Vagina (tissue), 2 donors: ENCODE measurements at regions not wholly inside any gene's neighbourhood (a gene's known extent, or its start where the extent isn't known, plus 50 kb on each side); places are given as distances from the start of the nearest gene placed in this dataset.

Experiments
- POLR2A ChIP-seq, 2 donors: fragments of 450-650 bp; IDR thresholded peaks; one replicate each; pipeline ENCODE4 v1.6.1; 2017; ENCODE audit warnings: antibody characterized with exemption in 2 of 2, mild to moderate bottlenecking in 2 of 2, moderate library complexity in 2 of 2
- POLR2AphosphoS5 ChIP-seq, 2 donors: sonication (generic); formaldehyde crosslinking; IDR thresholded peaks; one replicate each; pipeline ENCODE4 v1.9.0; 2017; ENCODE audit warnings: antibody characterized with exemption in 2 of 2, mild to moderate bottlenecking in 2 of 2, low read depth in 1 of 2; ENCODE audit not compliant: insufficient read depth in 1 of 2
- TF ChIP-seq, protein P1 (sequence below), 3 experiments: fragments of 450-650 bp in 2 of 3; fragments of 200-600 bp in 1 of 3; sonication (generic) in 1 of 3; IDR thresholded peaks; one replicate each; pipeline ENCODE4 v1.5.1; 2017 to 2019; ENCODE audit warnings: antibody characterized with exemption in 3 of 3, mild to moderate bottlenecking in 2 of 3, moderate library complexity in 2 of 3

DNA sequence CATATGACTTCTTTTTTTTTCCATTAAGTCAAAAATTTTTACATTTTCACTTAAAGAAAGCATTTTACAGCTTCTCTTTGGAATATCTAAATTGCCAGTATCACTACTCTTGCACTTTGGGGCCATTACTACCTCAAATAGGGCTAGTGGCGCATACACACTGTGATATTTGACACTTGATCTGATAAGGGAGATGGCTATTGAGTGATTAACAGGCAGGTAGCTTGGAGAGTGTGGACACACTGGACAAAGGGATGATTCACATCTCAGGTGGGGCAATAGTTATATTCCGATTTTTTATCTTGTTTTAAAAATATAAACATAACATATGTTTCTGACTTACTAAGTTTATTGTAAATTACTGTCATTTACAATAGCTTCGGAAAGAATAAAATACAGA is 2219.9 kb downstream of the LRRC4C start:
- TF ChIP-seq, protein P1, sequence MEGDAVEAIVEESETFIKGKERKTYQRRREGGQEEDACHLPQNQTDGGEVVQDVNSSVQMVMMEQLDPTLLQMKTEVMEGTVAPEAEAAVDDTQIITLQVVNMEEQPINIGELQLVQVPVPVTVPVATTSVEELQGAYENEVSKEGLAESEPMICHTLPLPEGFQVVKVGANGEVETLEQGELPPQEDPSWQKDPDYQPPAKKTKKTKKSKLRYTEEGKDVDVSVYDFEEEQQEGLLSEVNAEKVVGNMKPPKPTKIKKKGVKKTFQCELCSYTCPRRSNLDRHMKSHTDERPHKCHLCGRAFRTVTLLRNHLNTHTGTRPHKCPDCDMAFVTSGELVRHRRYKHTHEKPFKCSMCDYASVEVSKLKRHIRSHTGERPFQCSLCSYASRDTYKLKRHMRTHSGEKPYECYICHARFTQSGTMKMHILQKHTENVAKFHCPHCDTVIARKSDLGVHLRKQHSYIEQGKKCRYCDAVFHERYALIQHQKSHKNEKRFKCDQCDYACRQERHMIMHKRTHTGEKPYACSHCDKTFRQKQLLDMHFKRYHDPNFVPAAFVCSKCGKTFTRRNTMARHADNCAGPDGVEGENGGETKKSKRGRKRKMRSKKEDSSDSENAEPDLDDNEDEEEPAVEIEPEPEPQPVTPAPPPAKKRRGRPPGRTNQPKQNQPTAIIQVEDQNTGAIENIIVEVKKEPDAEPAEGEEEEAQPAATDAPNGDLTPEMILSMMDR (IDR thresholded peaks at IDR 0.05) = no peak
- TF ChIP-seq POLR2AphosphoS5 (IDR thresholded peaks at IDR 0.05; ENCODE audit: insufficient read depth in 1 of 2, low read depth in 1 of 2) (no peak), POLR2A (IDR thresholded peaks at IDR 0.05) (no peak)
